HG02870 (cell line): ENCODE measurements at regions not wholly inside any gene's neighbourhood (a gene's known extent, or its start where the extent isn't known, plus 50 kb on each side); places are given as distances from the start of the nearest gene placed in this dataset.

Experiments used
- ATAC-seq: cut with Tn5 transposase; IDR thresholded peaks from one replicate; pipeline ENCODE4 v1.9.1; 2021; ENCODE audit warnings: mild to moderate bottlenecking, moderate library complexity; ENCODE audit not compliant: unreplicated experiment

GRCh38 chr5:171600741-171601265 is 181.4 kb downstream of the FGF18 start:
- no peak for ATAC-seq

DNA sequence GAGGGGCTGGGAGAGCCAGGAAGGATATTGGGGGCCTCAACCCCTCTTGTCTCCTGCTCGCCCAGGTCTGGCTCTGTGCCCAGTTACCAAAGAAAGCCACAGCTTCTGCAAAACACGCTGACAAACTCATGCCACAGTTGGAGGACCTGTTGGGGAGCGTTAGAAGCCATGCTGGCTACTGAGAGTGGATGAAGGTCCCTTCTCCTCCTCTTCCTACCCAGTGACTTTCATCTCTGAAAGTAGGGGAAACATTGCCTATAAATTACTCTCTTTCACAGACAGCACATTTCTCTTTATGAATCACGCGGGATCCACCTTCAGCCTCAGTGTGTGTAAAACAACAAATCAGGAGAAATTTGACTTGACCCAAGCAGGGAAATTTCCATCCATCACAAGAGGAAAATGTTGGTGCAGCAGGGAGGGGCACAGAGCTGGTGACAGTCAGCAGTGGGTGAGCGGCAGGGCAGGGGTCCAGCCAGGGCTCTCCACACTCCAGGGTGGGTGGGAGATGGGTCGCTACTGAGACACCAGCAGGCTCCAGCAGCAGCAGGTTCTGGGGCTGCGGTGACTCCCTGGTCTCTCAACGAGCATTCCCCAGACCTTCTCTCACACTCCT is 181.9 kb downstream of the FGF18 start:
- ATAC-seq, result no peak

- no peak for ATAC-seq
Measured at GRCh38 chr5:171603591-171603990, 182.0 kb upstream of the SMIM23 start.

GRCh38 chr5:171604195-171604594 is 181.4 kb upstream of the SMIM23 start:
- no peak for ATAC-seq

DNA sequence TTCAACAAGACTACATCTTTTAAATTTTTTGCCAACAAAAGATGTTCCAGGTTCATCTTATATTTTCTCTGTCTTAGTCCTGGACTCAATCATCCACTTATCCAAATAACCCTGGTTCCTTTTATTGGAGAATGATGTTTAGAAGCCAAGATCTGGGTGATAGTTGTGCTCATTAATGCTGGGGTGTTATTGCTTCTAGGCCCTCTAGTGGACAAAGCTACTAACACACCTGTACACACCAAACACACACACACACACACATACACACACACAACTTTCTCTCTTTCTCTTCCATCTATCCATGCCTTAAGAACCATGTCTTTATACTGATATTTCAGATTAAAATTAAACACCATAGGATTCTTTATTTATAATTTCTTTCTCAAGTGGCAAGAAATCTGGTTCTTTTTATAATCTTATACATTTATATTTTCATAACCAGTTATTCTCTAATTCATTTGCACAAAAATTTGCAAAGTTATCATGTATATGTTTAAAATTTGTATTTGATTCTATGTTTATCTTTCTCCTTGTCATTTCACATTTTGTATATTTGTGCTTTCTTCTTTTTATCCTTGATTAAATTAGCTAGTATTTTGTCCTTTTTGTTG is 179.1 kb upstream of the SMIM23 start:
- no peak for ATAC-seq

DNA sequence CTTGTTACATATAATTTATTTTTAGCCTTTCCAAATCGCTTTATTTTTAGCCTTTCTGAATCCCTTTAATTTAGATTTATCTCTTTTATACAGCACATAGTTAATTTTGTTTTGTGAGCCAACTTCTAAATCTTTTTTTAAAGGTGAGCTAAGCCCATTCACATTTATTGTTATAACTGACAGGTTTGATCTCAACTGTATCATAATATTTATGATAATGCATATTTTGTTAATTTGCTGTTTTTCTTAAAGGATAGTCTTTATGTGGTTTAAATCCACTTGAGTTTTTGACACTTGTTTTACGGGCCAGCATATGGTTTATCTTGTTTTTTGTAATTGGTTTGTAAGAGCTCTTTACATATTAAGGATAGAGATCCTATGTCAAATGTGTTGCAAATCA is 177.8 kb upstream of the SMIM23 start:
- ATAC-seq, result no peak

DNA sequence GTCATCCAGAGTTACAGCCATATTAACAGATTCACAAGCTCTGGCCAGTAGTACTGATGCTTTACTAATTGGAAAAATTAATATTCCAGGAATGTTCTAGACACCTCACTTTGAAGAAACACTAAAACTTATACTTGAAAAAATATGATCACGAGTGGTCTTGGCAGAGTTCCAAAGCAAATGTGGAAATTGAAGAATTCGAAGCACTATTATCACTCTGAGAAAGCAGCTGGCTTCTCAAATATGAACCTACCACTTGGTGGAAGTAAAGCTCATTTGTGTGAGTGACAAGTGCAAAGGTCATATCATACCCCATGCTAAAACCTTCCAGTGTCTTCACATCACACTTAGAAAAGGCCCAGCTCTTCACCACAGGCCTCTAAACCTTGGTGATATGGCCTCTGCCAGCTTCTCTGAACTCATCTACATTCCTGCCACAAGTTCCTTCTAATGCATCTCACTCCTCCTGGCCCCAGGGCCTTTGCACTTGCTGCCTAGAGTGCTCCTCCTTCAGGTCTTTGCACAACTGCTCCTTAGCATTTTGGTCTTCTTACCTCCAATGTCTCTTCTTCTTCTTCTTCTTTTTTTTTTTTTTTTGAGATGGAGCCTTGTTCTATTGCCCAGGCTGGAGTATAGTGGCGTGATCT is 175.7 kb upstream of the SMIM23 start:
- ATAC-seq, result no peak

GRCh38 chr5:171610686-171611085 is 174.9 kb upstream of the SMIM23 start:
- ATAC-seq, result no peak

DNA sequence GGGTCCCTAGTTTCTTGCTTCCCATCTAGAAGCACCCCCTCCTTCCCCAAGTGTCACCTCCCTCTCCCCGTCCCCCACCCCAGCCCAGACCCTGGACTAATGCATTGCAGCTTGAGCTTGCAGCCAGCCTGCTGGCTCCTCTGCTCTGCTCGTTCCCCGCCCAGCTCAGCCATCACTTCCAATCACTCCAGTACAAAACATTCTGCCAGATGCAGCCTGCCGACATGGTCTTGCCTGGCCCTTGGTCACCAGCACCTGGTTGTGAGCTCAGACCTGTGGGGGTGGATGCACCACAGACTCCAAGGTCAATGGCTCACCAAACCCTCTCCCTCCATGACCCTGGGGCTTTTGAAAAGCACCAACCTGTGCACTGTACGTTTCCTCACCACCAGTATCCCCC is 172.9 kb upstream of the SMIM23 start:
- ATAC-seq, result no peak

GRCh38 chr5:171614511-171614910 is 171.1 kb upstream of the SMIM23 start:
- no peak for ATAC-seq

DNA sequence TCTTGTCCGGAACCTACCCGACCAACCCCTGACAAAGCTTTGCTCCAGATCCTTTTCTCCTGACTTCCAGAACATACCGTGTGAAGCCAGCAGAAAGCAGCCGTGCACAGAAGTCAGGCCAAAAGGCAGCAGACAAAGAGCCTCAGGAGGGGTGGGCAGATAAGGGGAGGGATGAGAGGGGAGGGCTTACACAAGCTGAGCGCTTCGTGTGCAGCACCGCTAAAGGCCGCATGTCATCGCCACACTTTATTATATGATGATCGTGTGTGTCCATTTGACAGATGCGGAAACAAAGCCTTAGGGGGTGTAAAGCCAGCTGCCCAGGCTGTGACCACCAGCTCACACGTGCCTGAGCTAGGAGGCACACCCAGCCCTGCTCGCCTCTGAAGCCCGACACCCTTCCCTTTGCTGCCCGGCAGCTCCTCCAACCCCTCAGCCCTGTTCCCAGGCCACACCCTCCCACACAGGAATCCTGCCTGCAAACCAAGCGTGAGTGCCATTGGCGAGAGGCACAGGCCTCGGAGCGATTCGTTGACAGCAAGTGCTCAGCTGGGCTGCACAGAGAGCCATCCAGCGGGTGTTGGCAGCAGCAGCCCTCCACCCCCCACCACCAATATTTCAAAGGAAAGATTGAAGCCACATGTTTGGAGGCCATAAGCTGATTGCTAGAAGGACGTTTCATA is 170.5 kb upstream of the SMIM23 start:
- no peak for ATAC-seq

DNA sequence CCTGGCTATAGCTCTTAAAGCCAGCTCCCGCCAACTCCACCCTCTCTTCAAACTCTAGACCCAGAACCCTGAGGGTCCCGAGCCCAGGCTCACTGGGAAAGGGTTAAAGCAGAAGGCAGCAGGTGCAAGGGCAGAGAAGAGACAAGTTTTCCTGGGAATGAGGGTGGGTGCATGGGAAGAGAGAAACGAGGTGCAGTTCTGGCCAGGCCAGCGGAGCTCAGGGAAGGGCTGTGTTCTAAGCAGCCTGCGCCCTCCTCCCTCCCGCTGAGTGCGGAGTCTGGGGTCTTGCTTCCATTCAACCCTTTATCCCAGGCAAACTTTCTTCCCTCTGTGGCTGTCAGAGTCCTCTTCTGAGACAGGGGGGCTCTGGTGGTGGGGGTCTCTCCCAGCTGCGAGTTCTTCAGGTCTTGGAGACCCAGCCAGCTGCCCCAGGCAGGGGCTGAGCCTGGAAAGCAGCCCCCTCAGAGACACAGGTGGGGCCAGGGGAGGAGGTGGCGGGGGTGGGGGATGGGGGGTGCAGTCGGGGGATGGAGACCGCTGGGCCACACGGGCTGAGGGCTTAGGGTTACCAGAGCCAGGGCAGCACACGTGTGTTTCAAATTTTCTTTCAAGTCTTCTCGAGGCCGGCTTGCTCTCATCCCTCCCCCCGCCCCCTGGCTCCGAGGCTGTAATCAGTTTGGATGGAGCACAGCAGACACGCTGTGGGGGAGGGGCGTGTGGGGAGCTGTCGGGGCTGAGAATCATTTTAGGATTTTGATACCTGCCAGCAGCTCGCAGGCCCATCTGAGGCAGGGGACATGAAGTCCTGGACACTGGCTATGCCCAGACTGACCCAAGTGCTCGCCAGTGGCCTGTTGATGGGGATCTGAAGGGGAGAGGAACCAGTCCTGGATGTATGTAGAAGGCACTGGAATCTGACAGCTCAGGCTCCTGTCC is 169.6 kb upstream of the SMIM23 start:
- no peak for ATAC-seq

GRCh38 chr5:171617266-171617665 is 168.4 kb upstream of the SMIM23 start:
- no peak for ATAC-seq

- ATAC-seq, result no peak
Measured at GRCh38 chr5:171617817-171618591, 167.6 kb upstream of the SMIM23 start.

DNA sequence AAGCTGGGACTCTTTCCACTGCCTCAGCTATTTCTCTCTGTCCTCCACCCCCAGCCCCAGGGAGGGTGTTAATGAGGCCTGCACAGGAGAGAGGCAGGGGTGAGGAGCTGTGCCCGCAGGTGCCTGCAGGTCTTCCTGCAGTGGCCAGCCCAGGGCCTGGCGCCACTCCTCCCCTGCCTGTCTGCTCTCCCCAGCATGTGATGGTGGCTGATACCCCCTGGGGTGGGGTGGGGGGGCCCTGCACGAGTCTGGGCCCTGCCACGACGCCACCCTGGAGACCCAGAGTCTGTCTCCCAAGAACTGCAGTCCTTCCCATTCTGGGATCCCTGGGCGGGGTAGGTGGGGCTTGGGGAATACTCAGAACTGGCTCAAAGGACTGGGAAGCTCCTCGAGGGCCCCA is 166.4 kb upstream of the SMIM23 start:
- ATAC-seq, result no peak

GRCh38 chr5:171619744-171620143 is 165.9 kb upstream of the SMIM23 start:
- no peak for ATAC-seq

GRCh38 chr5:171622010-171622409 is 163.6 kb upstream of the SMIM23 start:
- no peak for ATAC-seq

GRCh38 chr5:171623107-171623506 is 162.5 kb upstream of the SMIM23 start:
- ATAC-seq, result no peak

DNA sequence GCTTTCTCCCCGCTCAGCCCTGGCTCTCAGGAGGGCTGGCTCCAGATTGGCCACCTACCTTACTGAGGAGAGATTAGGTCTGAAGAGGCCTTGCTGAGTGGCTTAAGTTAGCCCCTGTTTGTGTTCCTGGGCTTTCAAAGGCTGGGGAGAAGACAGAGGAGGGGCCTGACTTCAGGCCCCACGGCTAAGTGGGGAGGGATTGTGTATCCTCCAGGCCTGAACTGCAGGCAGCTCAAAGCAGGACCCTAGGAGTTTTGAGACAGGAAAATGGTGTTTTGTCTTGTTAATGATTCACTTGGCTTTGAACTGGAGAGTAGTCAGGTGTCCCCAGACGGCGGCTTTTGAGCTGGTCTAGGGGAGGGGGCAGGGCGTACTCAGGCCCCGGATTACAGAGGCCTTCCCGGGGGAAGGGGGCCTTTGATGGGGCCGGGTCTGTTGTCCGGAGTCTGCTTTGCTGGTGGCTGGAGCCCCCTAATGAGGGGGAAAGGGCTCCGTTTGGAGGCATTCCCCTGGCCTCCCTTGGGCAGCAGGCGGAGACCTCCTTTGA is 162.0 kb upstream of the SMIM23 start:
- ATAC-seq, result no peak

GRCh38 chr5:171624396-171624795 is 161.2 kb upstream of the SMIM23 start:
- no peak for ATAC-seq
